ENCODE measurements at regions not wholly inside any gene's neighbourhood (a gene's known extent, or its start where the extent isn't known, plus 50 kb on each side); places are given as distances from the start of the nearest gene placed in this dataset.

DNA sequence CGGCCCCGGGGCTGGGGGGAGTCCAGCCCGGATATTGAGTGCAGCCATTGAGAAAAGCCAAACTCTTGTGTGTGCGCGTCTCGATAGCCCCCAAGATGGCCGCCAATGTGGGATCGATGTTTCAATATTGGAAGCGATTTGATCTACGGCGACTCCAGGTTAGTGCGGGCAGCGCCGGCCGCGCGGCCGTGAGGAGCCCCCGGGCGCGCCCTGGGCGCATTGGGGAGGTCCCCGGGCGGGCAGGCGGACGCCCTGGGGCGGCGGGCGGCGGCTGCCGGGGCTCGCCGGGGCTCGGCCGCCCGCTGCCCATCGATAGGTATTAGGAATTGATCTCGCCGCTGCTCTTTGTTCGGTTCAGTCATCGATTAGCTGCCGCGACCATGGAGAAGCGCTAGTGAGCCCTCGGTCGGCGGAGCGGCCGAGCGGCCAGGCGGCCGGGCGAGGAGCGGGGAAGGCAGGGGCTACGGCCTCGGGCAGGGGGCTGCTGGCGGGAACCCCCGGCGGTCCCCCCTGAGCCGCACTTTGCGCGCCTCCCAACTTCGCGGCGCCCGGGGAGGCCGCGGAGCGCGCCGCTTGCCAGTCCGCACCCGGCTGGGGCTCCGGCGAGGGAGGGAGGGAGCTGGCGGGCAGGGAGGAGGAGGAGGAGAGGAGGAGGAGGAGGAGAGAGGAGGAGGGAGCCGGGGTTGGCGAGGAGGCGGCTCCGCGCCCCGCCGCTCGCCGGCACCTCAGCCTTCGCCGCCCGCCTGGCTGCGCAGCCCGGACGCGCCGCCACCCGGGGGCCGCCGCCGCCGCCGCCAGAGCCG is 113.9 kb upstream of the MYL2 start, which contains the start of gene CUX2:
CUX2 (plus strand) TSS at position 83 of the 803 bp plus-strand sequence.
- H3K27me3 ChIP-seq: peaks cover 6 to 87% of the 10 kb centered on the region in 2 donors

DNA sequence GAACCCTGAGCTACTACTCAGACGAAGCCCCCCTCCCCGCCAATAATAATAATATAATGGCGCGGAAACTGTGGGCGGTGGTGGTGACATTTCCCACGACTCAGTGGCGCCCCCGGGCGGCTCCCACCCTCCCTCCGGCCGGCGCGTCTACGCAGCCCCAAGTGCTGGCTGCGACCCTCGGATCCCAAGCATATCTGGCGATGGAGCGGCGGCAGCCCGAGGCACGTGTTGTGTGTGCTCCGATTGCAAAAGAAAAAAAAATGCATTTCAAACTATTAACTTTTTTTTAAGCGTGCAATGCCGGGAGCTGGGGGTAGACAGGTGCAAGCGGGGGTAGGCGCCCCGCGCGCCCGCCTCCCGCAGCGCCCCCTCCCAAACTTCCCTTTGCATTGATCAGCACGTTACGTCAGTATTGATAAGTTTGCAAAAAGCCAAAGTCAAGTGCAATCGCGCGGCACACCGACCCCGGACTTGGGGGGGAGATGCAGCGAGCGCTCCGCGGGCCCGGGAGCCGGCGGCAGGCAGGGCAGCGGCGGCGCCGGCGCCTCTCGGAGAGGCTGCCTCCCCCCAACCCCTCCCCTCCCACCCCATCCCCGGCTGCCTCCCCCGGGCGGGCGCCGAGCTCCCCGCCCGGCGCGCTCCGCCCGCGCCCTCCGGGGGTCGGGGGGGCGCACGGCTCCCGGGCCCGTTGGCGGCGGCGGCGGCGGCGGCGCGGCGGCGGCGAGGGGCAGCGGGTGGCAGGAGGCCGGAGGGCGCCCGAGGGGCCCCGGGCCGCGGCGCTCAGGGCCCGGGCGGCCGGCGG is 113.1 kb upstream of the MYL2 start:
- TF ChIP-seq, protein P1, sequence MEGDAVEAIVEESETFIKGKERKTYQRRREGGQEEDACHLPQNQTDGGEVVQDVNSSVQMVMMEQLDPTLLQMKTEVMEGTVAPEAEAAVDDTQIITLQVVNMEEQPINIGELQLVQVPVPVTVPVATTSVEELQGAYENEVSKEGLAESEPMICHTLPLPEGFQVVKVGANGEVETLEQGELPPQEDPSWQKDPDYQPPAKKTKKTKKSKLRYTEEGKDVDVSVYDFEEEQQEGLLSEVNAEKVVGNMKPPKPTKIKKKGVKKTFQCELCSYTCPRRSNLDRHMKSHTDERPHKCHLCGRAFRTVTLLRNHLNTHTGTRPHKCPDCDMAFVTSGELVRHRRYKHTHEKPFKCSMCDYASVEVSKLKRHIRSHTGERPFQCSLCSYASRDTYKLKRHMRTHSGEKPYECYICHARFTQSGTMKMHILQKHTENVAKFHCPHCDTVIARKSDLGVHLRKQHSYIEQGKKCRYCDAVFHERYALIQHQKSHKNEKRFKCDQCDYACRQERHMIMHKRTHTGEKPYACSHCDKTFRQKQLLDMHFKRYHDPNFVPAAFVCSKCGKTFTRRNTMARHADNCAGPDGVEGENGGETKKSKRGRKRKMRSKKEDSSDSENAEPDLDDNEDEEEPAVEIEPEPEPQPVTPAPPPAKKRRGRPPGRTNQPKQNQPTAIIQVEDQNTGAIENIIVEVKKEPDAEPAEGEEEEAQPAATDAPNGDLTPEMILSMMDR (IDR thresholded peaks at IDR 0.05): no peak
- TF ChIP-seq POLR2AphosphoS5 (IDR thresholded peaks at IDR 0.05) (no peak), POLR2A (IDR thresholded peaks at IDR 0.05) (no peak)
- peaks cover 0 to 5% of the 10 kb centered on the region in 2 donors for H3K4me1 ChIP-seq
- no peak for DNase-seq (ENCODE audit: low spot score in 2 of 2)
- no peaks in the 10 kb centered on the region for H3K9me3 ChIP-seq
- peaks cover 6 to 81% of the 10 kb centered on the region in 2 donors for H3K27me3 ChIP-seq
- intact Hi-C loops (cut with DNase I; ENCODE audit: low total_unique reads): no loop called here
- H3K27ac ChIP-seq: no peak overlapping the region
- H3K4me3 ChIP-seq: peak overlapping the region in 2 of 3 donors; percentile 37 to 60
- no peaks in the 10 kb centered on the region for H3K36me3 ChIP-seq

More for the DNA sequence above, 113.9 kb upstream of the MYL2 start, which contains the start of gene CUX2:
- intact Hi-C loops (cut with DNase I; ENCODE audit: low total_unique reads): no loop called here
- Histone ChIP-seq H3K4me3 (peak within 1 kb of the TSS in 2 of 3 donors; percentile 37 to 60), H3K27ac (no peak within 1 kb of the TSS), H3K4me1 (peaks cover 0 to 5% of the 10 kb centered on the region in 2 donors), H3K36me3 (no peaks in the 10 kb centered on the region), H3K9me3 (no peaks in the 10 kb centered on the region)
- peak in 1 of 2 donors; percentile 64 for DNase-seq (ENCODE audit: low spot score in 2 of 2)
- TF ChIP-seq POLR2A (IDR thresholded peaks at IDR 0.05) (no peak), POLR2AphosphoS5 (IDR thresholded peaks at IDR 0.05) (no peak)
- TF ChIP-seq, protein P1 (IDR thresholded peaks at IDR 0.05): no peak

DNA sequence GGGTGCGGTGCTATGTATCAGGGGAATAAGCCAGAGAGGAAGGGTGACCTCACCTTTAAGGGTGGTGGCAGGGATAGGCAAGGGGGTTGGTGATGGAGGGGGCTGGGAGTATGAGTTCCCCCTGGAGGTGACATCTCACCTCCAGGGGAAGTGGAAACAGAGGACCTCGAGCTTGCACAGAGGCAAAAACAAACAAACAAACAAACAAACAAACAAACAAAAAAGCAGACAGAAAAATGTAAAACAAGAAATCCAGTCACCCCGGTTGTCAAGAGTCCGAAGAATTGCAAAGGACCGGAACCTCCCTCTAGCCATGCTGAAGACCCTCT is 112.2 kb upstream of the MYL2 start:
- H3K4me1 ChIP-seq: peaks cover 0 to 5% of the 10 kb centered on the region in 2 donors
- intact Hi-C loops (cut with DNase I; ENCODE audit: low total_unique reads): no loop called here
- no peaks in the 10 kb centered on the region for H3K9me3 ChIP-seq
- H3K27me3 ChIP-seq: peaks cover 6 to 76% of the 10 kb centered on the region in 2 donors
- TF ChIP-seq, protein P1 (IDR thresholded peaks at IDR 0.05): no peak
- TF ChIP-seq POLR2AphosphoS5 (IDR thresholded peaks at IDR 0.05) (no peak), POLR2A (IDR thresholded peaks at IDR 0.05) (no peak)
- H3K4me3 ChIP-seq: no peak overlapping the region
- no peak for DNase-seq (ENCODE audit: low spot score in 2 of 2)
- H3K27ac ChIP-seq: no peak overlapping the region
- H3K36me3 ChIP-seq: no peaks in the 10 kb centered on the region

DNA sequence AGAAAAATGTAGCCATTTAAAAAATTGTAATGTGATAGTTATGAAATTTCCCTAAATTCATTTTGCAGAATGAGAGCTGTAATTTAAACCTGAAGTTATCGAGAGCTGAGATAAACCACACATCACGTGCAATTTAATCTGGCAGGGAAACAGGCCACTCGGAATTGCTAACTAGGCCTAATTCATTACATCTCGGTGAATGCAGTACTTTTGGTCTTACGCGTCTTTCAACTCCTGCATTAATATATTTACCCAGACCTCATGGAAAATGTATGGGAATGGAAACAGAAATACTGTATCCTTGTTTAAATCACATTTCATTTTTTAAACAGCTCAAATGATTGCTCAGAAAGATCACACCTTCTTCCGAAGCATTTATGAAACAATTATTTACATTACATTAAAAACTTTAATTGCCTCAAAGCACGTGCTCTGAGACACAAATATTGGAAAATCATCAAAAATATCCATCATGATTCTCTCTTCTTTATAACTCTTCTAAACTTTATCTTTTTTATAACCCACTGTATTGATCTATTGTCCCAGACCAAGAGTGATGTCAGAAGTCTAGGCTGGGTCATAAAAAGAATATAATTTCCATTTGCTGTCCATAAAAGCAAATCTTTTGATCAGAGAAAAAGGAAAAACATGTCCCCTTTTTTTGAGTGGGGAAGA is 111.7 kb upstream of the MYL2 start:
- Histone ChIP-seq H3K36me3 (no peaks in the 10 kb centered on the region), H3K4me3 (no peak overlapping the region), H3K27me3 (peaks cover 6 to 75% of the 10 kb centered on the region in 2 donors), H3K9me3 (no peaks in the 10 kb centered on the region), H3K4me1 (peaks cover 0 to 5% of the 10 kb centered on the region in 2 donors), H3K27ac (no peak overlapping the region)
- TF ChIP-seq, protein P1 (IDR thresholded peaks at IDR 0.05): no peak
- TF ChIP-seq POLR2A (IDR thresholded peaks at IDR 0.05) (no peak), POLR2AphosphoS5 (IDR thresholded peaks at IDR 0.05) (no peak)
- no peak for DNase-seq (ENCODE audit: low spot score in 2 of 2)
- intact Hi-C loops (cut with DNase I; ENCODE audit: low total_unique reads): no loop called here

All from breast epithelium (tissue), 4 donors.